ENCODE measurements at regions not wholly inside any gene's neighbourhood (a gene's known extent, or its start where the extent isn't known, plus 50 kb on each side); places are given as distances from the start of the nearest gene placed in this dataset.

GRCh38 chr12:107431942-107432341, 253.7 kb upstream of the PWP1 start:
- TF ChIP-seq, protein P1, sequence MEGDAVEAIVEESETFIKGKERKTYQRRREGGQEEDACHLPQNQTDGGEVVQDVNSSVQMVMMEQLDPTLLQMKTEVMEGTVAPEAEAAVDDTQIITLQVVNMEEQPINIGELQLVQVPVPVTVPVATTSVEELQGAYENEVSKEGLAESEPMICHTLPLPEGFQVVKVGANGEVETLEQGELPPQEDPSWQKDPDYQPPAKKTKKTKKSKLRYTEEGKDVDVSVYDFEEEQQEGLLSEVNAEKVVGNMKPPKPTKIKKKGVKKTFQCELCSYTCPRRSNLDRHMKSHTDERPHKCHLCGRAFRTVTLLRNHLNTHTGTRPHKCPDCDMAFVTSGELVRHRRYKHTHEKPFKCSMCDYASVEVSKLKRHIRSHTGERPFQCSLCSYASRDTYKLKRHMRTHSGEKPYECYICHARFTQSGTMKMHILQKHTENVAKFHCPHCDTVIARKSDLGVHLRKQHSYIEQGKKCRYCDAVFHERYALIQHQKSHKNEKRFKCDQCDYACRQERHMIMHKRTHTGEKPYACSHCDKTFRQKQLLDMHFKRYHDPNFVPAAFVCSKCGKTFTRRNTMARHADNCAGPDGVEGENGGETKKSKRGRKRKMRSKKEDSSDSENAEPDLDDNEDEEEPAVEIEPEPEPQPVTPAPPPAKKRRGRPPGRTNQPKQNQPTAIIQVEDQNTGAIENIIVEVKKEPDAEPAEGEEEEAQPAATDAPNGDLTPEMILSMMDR (conservative IDR thresholded peaks at IDR 0.05; ENCODE audit: low read depth in 2 of 2): no peak
- TF ChIP-seq NANOG (IDR thresholded peaks at IDR 0.05; ENCODE audit: borderline replicate concordance) (no peak), CREB1 (CRISPR knock-in tag; IDR thresholded peaks at IDR 0.05; ENCODE audit: low read depth) (no peak), ZNF462 (CRISPR knock-in tag; IDR thresholded peaks at IDR 0.05) (no peak), ETS1 (IDR thresholded peaks at IDR 0.05) (no peak), EZH2 (IDR thresholded peaks at IDR 0.05; ENCODE audit: low read depth, unreplicated experiment) (no peak), JUNB (IDR thresholded peaks at IDR 0.05; ENCODE audit: unreplicated experiment) (no peak), EZH2phosphoT487 (IDR thresholded peaks at IDR 0.05; ENCODE audit: unreplicated experiment) (no peak), POLR2AphosphoS5 (IDR thresholded peaks at IDR 0.05; ENCODE audit: low read depth) (no peak), STAT1 (IDR thresholded peaks at IDR 0.05; ENCODE audit: unreplicated experiment) (no peak), ZNF331 (CRISPR knock-in tag; IDR thresholded peaks at IDR 0.05; ENCODE audit: low read depth) (no peak), REST (IDR thresholded peaks at IDR 0.05; ENCODE audit: unreplicated experiment) (no peak), ZNF114 (CRISPR knock-in tag; IDR thresholded peaks at IDR 0.05) (no peak)
- Mint-ChIP-seq H3K27me3 (ENCODE audit: insufficient read depth, low read depth, poor library complexity) (peaks cover 2% of the 10 kb centered on the region), H3K27ac (no peak overlapping the region), H3K36me3 (ENCODE audit: low read depth) (peaks cover 4% of the 10 kb centered on the region; the same call in 1 of the 3 replicates), H3K4me3 (no peak overlapping the region), H3K4me1 (peaks cover 5% of the 10 kb centered on the region), H3K9me3 (peaks cover 5% of the 10 kb centered on the region; the same call in 2 of the 3 replicates)
- H3K9me2 ChIP-seq (ENCODE audit: insufficient read depth): no peaks in the 10 kb centered on the region
- no peak overlapping the region for H3K4me2 ChIP-seq
- no peaks in the 10 kb centered on the region for H3K79me2 ChIP-seq (replicated peaks; ENCODE audit: insufficient read depth)
- no peak for ATAC-seq
- no peak overlapping the region for H2AFZ ChIP-seq
- DNase-seq (ENCODE audit: low spot score): no peak
- H3K36me3 ChIP-seq (ENCODE audit: insufficient read depth): no peaks in the 10 kb centered on the region
- no peak overlapping the region for H3K4me3 ChIP-seq
- no peaks in the 10 kb centered on the region for H3K27me3 ChIP-seq (ENCODE audit: insufficient read depth)
- H3F3A ChIP-seq (replicated peaks; ENCODE audit: low read depth): no peaks in the 10 kb centered on the region
- no peaks in the 10 kb centered on the region for H3K4me1 ChIP-seq (ENCODE audit: insufficient read depth)
- H4K20me1 ChIP-seq (replicated peaks; ENCODE audit: insufficient read depth): no peaks in the 10 kb centered on the region
- H3K27ac ChIP-seq (ENCODE audit: low read depth): no peak overlapping the region

Data from GM23338 (cell line).